HEK293T (cell line): ENCODE measurements at regions not wholly inside any gene's neighbourhood (a gene's known extent, or its start where the extent isn't known, plus 50 kb on each side); places are given as distances from the start of the nearest gene placed in this dataset.

Source experiments
- CTCF ChIA-PET: fragments of 350-600 bp; formaldehyde crosslinking; extraction: SDS; loops from one replicate; lab custom pipeline; 2021; ENCODE audit warnings: antibody characterized with exemption, inconsistent platforms; lab: Yijun Ruan, JAX
- POLR2A ChIA-PET: fragments of 350-600 bp; formaldehyde crosslinking; extraction: SDS; loops from one replicate; lab custom pipeline; 2020; ENCODE audit warnings: antibody characterized with exemption, inconsistent platforms; lab: Yijun Ruan, JAX
- DNase-seq: peaks from one replicate; pipeline ENCODE4 v3.0.0; 2012; ENCODE audit warnings: mixed read lengths; ENCODE audit errors: extremely low spot score
- ARNT ChIP-seq: fragments of 450-650 bp; IDR thresholded peaks from 2 replicates; pipeline ENCODE4 v1.6.1; 2017; ENCODE audit warnings: mild to moderate bottlenecking
- BHLHE40 ChIP-seq: fragments of 450-650 bp; IDR thresholded peaks from 2 replicates; pipeline ENCODE4 v1.6.1; 2016; ENCODE audit warnings: mild to moderate bottlenecking, moderate library complexity, borderline replicate concordance
- CTBP1 ChIP-seq: fragments of 450-650 bp; IDR thresholded peaks from 2 replicates; pipeline ENCODE4 v1.6.1; 2016; ENCODE audit warnings: borderline replicate concordance
- ELF4 ChIP-seq: fragments of 450-650 bp; IDR thresholded peaks from 2 replicates; pipeline ENCODE4 v1.6.1; 2017; ENCODE audit warnings: antibody characterized with exemption
- FOXA1 ChIP-seq: fragments of 450-650 bp; IDR thresholded peaks from 2 replicates; pipeline ENCODE4 v1.6.1; 2016; ENCODE audit warnings: mild to moderate bottlenecking
- FOXK2 ChIP-seq: fragments of 450-650 bp; IDR thresholded peaks from 2 replicates; pipeline ENCODE4 v1.6.1; 2016; ENCODE audit warnings: mild to moderate bottlenecking
- FOXM1 ChIP-seq: fragments of 450-650 bp; IDR thresholded peaks from 2 replicates; pipeline ENCODE4 v1.6.1; 2017; ENCODE audit warnings: mild to moderate bottlenecking, borderline replicate concordance
- HDGF ChIP-seq: fragments of 450-650 bp; IDR thresholded peaks from 2 replicates; pipeline ENCODE4 v1.6.1; 2017; ENCODE audit warnings: antibody characterized with exemption, borderline replicate concordance
- L3MBTL2 ChIP-seq: fragments of 450-650 bp; conservative IDR thresholded peaks from 2 replicates; pipeline ENCODE4 v1.6.1; 2016; ENCODE audit warnings: mild to moderate bottlenecking
- LEF1 ChIP-seq: fragments of 450-650 bp; IDR thresholded peaks from 2 replicates; pipeline ENCODE4 v1.6.1; 2017; ENCODE audit warnings: mild to moderate bottlenecking, borderline replicate concordance
- NFRKB ChIP-seq: fragments of 450-650 bp; IDR thresholded peaks from 2 replicates; pipeline ENCODE4 v1.6.1; 2016; ENCODE audit warnings: mild to moderate bottlenecking, moderate library complexity
- PKNOX1 ChIP-seq: fragments of 450-650 bp; IDR thresholded peaks from 2 replicates; pipeline ENCODE4 v1.6.1; 2016
- SP1 ChIP-seq: fragments of 450-650 bp; IDR thresholded peaks from 2 replicates; pipeline ENCODE4 v1.6.1; 2017
- SUZ12 ChIP-seq: fragments of 450-650 bp; IDR thresholded peaks from 2 replicates; pipeline ENCODE4 v1.6.1; 2016; ENCODE audit warnings: mild to moderate bottlenecking
- TARDBP ChIP-seq: fragments of 450-650 bp; IDR thresholded peaks from 2 replicates; pipeline ENCODE4 v1.6.1; 2016
- ZNF384 ChIP-seq: fragments of 450-650 bp; IDR thresholded peaks from 2 replicates; pipeline ENCODE4 v1.6.1; 2016

GRCh38 chr16:85546585-85547447 lies 66.3 kb upstream of the GSE1 start:
- ChIA-PET POLR2A (no interaction called here), CTCF (no interaction called here)
- TF ChIP-seq ZNF384 (no peak), CTBP1 (no peak), FOXK2 (no peak), ARNT (no peak), FOXM1 (no peak), NFRKB (no peak), SUZ12 (no peak), FOXA1 (no peak), HDGF (no peak), TARDBP (no peak), BHLHE40 (no peak), PKNOX1 (no peak), ELF4 (no peak), L3MBTL2 (no peak), LEF1 (no peak)
- no peak for DNase-seq

- ChIA-PET POLR2A (no interaction called here), CTCF (no interaction called here)
- no peak for DNase-seq
- no peak for TF ChIP-seq PKNOX1
- TF ChIP-seq BHLHE40, result no peak
- no peak for TF ChIP-seq LEF1
- TF ChIP-seq FOXA1, result no peak
- TF ChIP-seq FOXK2, result no peak
- no peak for TF ChIP-seq HDGF
- TF ChIP-seq NFRKB, result no peak
- TF ChIP-seq L3MBTL2, result no peak
- TF ChIP-seq FOXM1, result no peak
- no peak for TF ChIP-seq SP1
- TF ChIP-seq SUZ12, result no peak
- TF ChIP-seq TARDBP, result no peak
- no peak for TF ChIP-seq ELF4
- TF ChIP-seq CTBP1, result no peak
- no peak for TF ChIP-seq ARNT
Measured at GRCh38 chr16:85548375-85548774, 64.7 kb upstream of the GSE1 start.

- no peak for DNase-seq
- TF ChIP-seq SP1 (no peak), LEF1 (no peak), L3MBTL2 (no peak), HDGF (no peak), BHLHE40 (no peak), FOXM1 (no peak), ZNF384 (no peak), FOXA1 (no peak), FOXK2 (no peak), ARNT (no peak)
- CTCF ChIA-PET, result interaction anchor here (0.6 kb wide), 1 partner anchor 69 kb away, joined by 5 read pairs; no protein-coding TSS in a partner anchor
- POLR2A ChIA-PET, result no interaction called here
Measured at GRCh38 chr16:85549766-85550421, 63.2 kb upstream of the GSE1 start.

GRCh38 chr16:85550422-85550864 lies 62.7 kb upstream of the GSE1 start:
- TF ChIP-seq FOXM1 (no peak), SUZ12 (no peak), BHLHE40 (no peak)
- DNase-seq, result no peak
- CTCF ChIA-PET, result interaction anchor here (0.6 to 1.1 kb wide), 2 partner anchors 59 to 69 kb away, joined by 4 to 5 read pairs; no protein-coding TSS in a partner anchor
- POLR2A ChIA-PET, result no interaction called here

- POLR2A ChIA-PET, result interaction anchor here (1.1 kb wide), 1 partner anchor 21 kb away, joined by 3 read pairs; no protein-coding TSS in a partner anchor
- DNase-seq, result no peak
- TF ChIP-seq SP1, result no peak
- no peak for TF ChIP-seq L3MBTL2
- no peak for TF ChIP-seq LEF1
- TF ChIP-seq PKNOX1, result no peak
- TF ChIP-seq ELF4, result no peak
- TF ChIP-seq CTBP1, result no peak
- TF ChIP-seq TARDBP, result no peak
- TF ChIP-seq FOXA1, result no peak
- TF ChIP-seq HDGF, result no peak
- TF ChIP-seq ZNF384, result no peak
- TF ChIP-seq SUZ12, result no peak
- TF ChIP-seq ARNT, result no peak
- TF ChIP-seq FOXM1, result no peak
- TF ChIP-seq NFRKB, result no peak
- TF ChIP-seq FOXK2, result no peak
- TF ChIP-seq BHLHE40, result no peak
- CTCF ChIA-PET, result interaction anchor here (1.1 to 1.8 kb wide), 3 partner anchors 13 to 60 kb away, joined by 3 to 6 read pairs (median 4); no protein-coding TSS in a partner anchor
Measured at GRCh38 chr16:85550953-85551924, 61.9 kb upstream of the GSE1 start.
